OCI-LY3 (cell line): ENCODE measurements at regions not wholly inside any gene's neighbourhood (a gene's known extent, or its start where the extent isn't known, plus 50 kb on each side); places are given as distances from the start of the nearest gene placed in this dataset.
A peak's percentile ranks its signal among the peaks of the same experiment; 100 is the strongest.

Experiments
- H2AFZ ChIP-seq: fragments of 200-600, 300-600 bp; shearing (Covaris generic); 2 replicates; pipeline ENCODE4 v1.6.0; 2014; ENCODE audit warnings: antibody characterized with exemption, low read depth, low read length
- H3K27ac ChIP-seq: fragments of 200-600, 300-600 bp; sonication (generic); 2 replicates; pipeline ENCODE4 v1.5.1; 2014; ENCODE audit warnings: mild to moderate bottlenecking, low read length, moderate library complexity, mixed read lengths
- H3K27me3 ChIP-seq: fragments of 200-600, 300-600 bp; sonication (generic); 2 replicates; pipeline ENCODE4 v1.6.1; 2014; ENCODE audit warnings: low read depth, low read length, mixed read lengths
- H3K36me3 ChIP-seq: fragments of 200-600, 300-600 bp; sonication (generic); replicated peaks from 2 replicates; pipeline ENCODE3; 2014; ENCODE audit warnings: low read depth, low read length, mixed read lengths
- H3K4me1 ChIP-seq: fragments of 300-600, 200-600 bp; sonication (generic); 2 replicates; pipeline ENCODE4 v1.6.1; 2014; ENCODE audit warnings: low read length, mixed read lengths
- H3K4me2 ChIP-seq: fragments of 200-600, 300-600 bp; sonication (generic); 2 replicates; pipeline ENCODE4 v1.6.1; 2014; ENCODE audit warnings: low read length, mixed read lengths
- H3K4me3 ChIP-seq: fragments of 300-600, 200-600 bp; sonication (generic); 2 replicates; pipeline ENCODE4 v1.5.1; 2014; ENCODE audit warnings: antibody characterized with exemption, mild to moderate bottlenecking, low read length, moderate library complexity
- H3K79me2 ChIP-seq: fragments of 300-600, 200-600 bp; shearing (Covaris generic); 2 replicates; pipeline ENCODE4 v1.6.1; 2014; ENCODE audit warnings: mild to moderate bottlenecking, low read length, mixed read lengths
- H3K9ac ChIP-seq: fragments of 300-600, 200-600 bp; shearing (Covaris generic); 2 replicates; pipeline ENCODE4 v1.6.0; 2014; ENCODE audit warnings: mild to moderate bottlenecking, low read length, moderate library complexity
- H3K9me3 ChIP-seq: fragments of 200-600, 300-600 bp; shearing (Covaris generic); 2 replicates; pipeline ENCODE4 v1.6.1; 2014; ENCODE audit warnings: low read length, mixed read lengths; ENCODE audit not compliant: insufficient read depth
- H4K20me1 ChIP-seq: fragments of 200-600, 300-600 bp; sonication (generic); 2 replicates; pipeline ENCODE4 v1.6.1; 2016; ENCODE audit warnings: low read length, mixed read lengths; ENCODE audit not compliant: insufficient read depth
- EZH2phosphoT487 ChIP-seq: fragments of 200-600 bp; shearing (Covaris generic); IDR thresholded peaks from 2 replicates; pipeline ENCODE4 v1.6.1; 2018; ENCODE audit warnings: antibody characterized with exemption, mixed run types, low read depth
- TF ChIP-seq, protein P1 (sequence below): fragments of 200-600, 300-600 bp; sonication (generic); IDR thresholded peaks from 2 replicates; pipeline ENCODE4 v1.5.1; 2014; ENCODE audit warnings: antibody characterized with exemption, low read length, low read depth

- H3K4me3 ChIP-seq, result no peak overlapping the region
- no peak for TF ChIP-seq EZH2phosphoT487
- TF ChIP-seq, protein P1, sequence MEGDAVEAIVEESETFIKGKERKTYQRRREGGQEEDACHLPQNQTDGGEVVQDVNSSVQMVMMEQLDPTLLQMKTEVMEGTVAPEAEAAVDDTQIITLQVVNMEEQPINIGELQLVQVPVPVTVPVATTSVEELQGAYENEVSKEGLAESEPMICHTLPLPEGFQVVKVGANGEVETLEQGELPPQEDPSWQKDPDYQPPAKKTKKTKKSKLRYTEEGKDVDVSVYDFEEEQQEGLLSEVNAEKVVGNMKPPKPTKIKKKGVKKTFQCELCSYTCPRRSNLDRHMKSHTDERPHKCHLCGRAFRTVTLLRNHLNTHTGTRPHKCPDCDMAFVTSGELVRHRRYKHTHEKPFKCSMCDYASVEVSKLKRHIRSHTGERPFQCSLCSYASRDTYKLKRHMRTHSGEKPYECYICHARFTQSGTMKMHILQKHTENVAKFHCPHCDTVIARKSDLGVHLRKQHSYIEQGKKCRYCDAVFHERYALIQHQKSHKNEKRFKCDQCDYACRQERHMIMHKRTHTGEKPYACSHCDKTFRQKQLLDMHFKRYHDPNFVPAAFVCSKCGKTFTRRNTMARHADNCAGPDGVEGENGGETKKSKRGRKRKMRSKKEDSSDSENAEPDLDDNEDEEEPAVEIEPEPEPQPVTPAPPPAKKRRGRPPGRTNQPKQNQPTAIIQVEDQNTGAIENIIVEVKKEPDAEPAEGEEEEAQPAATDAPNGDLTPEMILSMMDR, result no peak
- peaks cover 7% of the 10 kb centered on the region; the same call in 1 of the 2 replicates for H3K9me3 ChIP-seq
- peaks cover 14% of the 10 kb centered on the region for H3K4me1 ChIP-seq
- H3K4me2 ChIP-seq, result no peak overlapping the region
- H3K9ac ChIP-seq, result no peak overlapping the region
- H3K27ac ChIP-seq, result no peak overlapping the region
- no peaks in the 10 kb centered on the region for H3K79me2 ChIP-seq
- peaks cover 3% of the 10 kb centered on the region for H3K36me3 ChIP-seq
- no peak overlapping the region for H2AFZ ChIP-seq
- H4K20me1 ChIP-seq, result no peaks in the 10 kb centered on the region
- H3K27me3 ChIP-seq, result no peaks in the 10 kb centered on the region
These were observed 56.7 kb upstream of the TAF11L2 start for GRCh38 chr5:17441351-17441750.

DNA sequence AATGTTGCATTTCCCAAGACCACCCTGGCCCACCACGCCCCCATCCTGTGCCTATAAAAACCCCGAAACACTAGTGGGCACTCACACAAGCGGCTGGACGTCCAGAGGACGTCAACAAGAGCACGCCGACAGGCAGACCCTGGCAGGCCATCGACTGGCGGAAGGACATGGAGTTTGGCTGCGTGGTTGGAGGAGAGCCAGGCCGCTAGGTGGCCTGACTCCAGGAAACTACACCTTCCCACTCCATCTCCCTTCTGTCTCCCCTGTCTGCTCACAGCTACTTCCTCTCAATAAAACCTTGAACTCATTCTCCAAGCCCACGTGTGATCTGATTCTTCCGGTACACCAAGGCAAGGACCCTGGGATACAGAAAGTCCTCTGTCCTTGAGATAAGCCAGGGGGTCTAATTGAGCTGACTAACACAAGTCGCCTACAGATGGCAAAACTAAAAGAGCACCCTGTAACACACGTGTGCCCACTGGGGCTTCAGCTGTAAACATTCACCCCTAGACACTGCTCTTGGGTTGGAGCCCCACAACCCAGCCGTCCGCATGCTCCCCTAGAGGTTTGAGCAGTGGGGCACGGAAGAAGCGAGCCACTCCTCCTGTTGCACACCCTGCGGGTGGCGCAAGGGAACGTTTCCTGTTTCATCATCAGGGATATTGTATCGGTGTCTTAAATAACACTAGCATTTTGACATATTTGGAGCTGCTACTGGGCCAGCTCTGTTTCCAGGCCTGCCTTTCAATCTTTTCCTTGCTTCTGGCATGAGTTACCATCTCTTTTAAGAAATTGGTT lies 54.5 kb upstream of the TAF11L2 start:
- H3K79me2 ChIP-seq, result no peaks in the 10 kb centered on the region
- H3K27ac ChIP-seq, result no peak overlapping the region
- peak overlapping the region; percentile 30 for H3K4me2 ChIP-seq
- peaks cover 7% of the 10 kb centered on the region; the same call in 1 of the 2 replicates for H3K9me3 ChIP-seq
- H3K27me3 ChIP-seq, result no peaks in the 10 kb centered on the region
- H4K20me1 ChIP-seq, result no peaks in the 10 kb centered on the region
- peak overlapping the region; percentile 54; the same call in 1 of the 2 replicates for H2AFZ ChIP-seq
- peak overlapping the region; percentile 13; the same call in 1 of the 2 replicates for H3K4me3 ChIP-seq
- 0 out of 2 replicates have a peak overlapping the region, but pooled peaks have one; percentile 13 for H3K9ac ChIP-seq
- 0 out of 2 replicates have a peak, but pooled peaks cover 4% of the 10 kb centered on the region for H3K4me1 ChIP-seq
- TF ChIP-seq EZH2phosphoT487, result no peak
- H3K36me3 ChIP-seq, result peaks cover 3% of the 10 kb centered on the region

- no peak overlapping the region for H2AFZ ChIP-seq
- no peaks in the 10 kb centered on the region for H3K79me2 ChIP-seq
- H3K27ac ChIP-seq, result no peak overlapping the region
- no peak overlapping the region for H3K9ac ChIP-seq
- no peaks in the 10 kb centered on the region for H4K20me1 ChIP-seq
- H3K9me3 ChIP-seq, result peaks cover 5% of the 10 kb centered on the region; the same call in 1 of the 2 replicates
- TF ChIP-seq, protein P1, result no peak
- TF ChIP-seq EZH2phosphoT487, result no peak
- no peak overlapping the region for H3K4me2 ChIP-seq
- peaks cover 2% of the 10 kb centered on the region for H3K36me3 ChIP-seq
- H3K4me1 ChIP-seq, result 0 out of 2 replicates have a peak, but pooled peaks cover 4% of the 10 kb centered on the region
- no peaks in the 10 kb centered on the region for H3K27me3 ChIP-seq
- no peak overlapping the region for H3K4me3 ChIP-seq
These were observed 53.5 kb upstream of the TAF11L2 start for GRCh38 chr5:17444496-17444895.

DNA sequence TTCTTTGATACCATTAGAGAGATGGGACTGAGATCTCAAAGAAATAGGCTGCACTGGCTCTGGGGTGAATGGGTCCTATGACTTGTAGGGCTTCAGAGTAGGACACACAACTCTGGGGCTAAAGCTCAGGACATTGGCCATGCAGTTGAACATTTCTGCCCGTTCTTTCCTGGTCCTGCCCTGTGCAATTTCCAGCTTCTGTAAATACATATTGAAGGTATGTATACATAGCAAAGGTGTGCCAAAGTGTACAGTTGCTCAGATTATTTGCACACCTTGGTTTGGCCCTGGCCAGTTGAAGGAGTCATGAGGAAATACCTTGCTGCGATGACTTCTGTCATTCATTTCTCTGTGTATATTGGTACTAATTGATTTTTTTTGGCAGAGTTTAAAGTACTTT lies 52.8 kb upstream of the TAF11L2 start:
- H3K4me3 ChIP-seq, result no peak overlapping the region
- H3K4me2 ChIP-seq, result no peak overlapping the region
- H3K9me3 ChIP-seq, result no peaks in the 10 kb centered on the region
- H2AFZ ChIP-seq, result no peak overlapping the region
- no peaks in the 10 kb centered on the region for H3K79me2 ChIP-seq
- no peak overlapping the region for H3K27ac ChIP-seq
- H3K4me1 ChIP-seq, result 0 out of 2 replicates have a peak, but pooled peaks cover 4% of the 10 kb centered on the region
- no peaks in the 10 kb centered on the region for H3K36me3 ChIP-seq
- TF ChIP-seq EZH2phosphoT487, result no peak
- TF ChIP-seq, protein P1, result no peak
- H4K20me1 ChIP-seq, result no peaks in the 10 kb centered on the region
- H3K9ac ChIP-seq, result no peak overlapping the region
- no peaks in the 10 kb centered on the region for H3K27me3 ChIP-seq
